ENCODE measurements at regions not wholly inside any gene's neighbourhood (a gene's known extent, or its start where the extent isn't known, plus 50 kb on each side); places are given as distances from the start of the nearest gene placed in this dataset.

DNA sequence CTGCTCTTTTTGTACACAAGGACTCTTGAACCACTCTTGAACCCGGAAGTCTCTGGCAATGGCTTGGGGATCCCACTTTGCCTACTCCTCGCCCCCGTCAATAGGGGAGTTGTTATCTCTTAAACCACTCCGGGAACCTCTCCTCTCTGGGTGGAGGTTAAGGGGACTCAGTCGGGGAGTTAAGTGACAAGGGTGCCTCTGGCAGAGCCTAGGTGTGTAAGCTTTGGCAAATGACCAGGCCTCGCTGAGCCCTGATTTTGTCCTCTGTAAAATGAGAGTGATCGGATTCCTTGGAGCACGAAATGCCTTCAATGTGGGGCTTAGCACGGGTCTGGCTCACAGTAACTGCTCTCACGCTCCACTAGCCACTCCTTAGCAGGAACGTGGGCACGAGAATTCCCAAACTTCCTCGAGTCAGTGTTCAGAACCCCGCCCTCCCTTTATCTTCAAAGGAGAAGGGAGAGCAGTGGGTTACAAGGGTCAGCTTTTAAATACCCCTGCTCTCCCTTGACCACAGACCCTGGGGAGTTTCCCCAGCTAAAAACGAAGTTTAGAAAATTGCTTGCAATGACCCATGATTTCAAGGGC, 193.3 kb downstream of the KATNAL1 start:
- no peak overlapping the region for H2AFZ ChIP-seq (ENCODE audit: insufficient read depth, low read length, poor library complexity)
- H3K9ac ChIP-seq (ENCODE audit: low read length): peak overlapping the region; percentile 30
- peak overlapping the region; percentile 96 for H3K27ac ChIP-seq (ENCODE audit: low read depth, low read length)
- H4K8ac ChIP-seq (ENCODE audit: low read depth, low read length): peak overlapping the region; percentile 63
- peak overlapping the region; percentile 95 for H4K91ac ChIP-seq (ENCODE audit: low read depth, low read length)
- peak overlapping the region; percentile 76 for H3K18ac ChIP-seq (ENCODE audit: low read length)
- peak overlapping the region; percentile 63 for H2AK5ac ChIP-seq (ENCODE audit: low read length)
- no peak overlapping the region for H4K12ac ChIP-seq (ENCODE audit: low read depth, low read length)
- H3K36me3 ChIP-seq (ENCODE audit: control insufficient read depth in 1 of 2, insufficient read depth in 2 of 2, low read length in 2 of 2): no peaks in the 10 kb centered on the region
- H3K79me1 ChIP-seq (ENCODE audit: low read length): peaks cover 58% of the 10 kb centered on the region
- H2BK12ac ChIP-seq (ENCODE audit: low read length): peak overlapping the region; percentile 63
- DNase-seq: peak in 1 of 2 donors; percentile 18
- peak overlapping the region; percentile 70 for H3K4me2 ChIP-seq (ENCODE audit: low read length)
- H3K14ac ChIP-seq (ENCODE audit: low read length): peak overlapping the region; percentile 55
- peaks cover 12% of the 10 kb centered on the region for H3K79me2 ChIP-seq (ENCODE audit: control insufficient read depth, insufficient read depth, low read length, poor library complexity)
- peak overlapping the region; percentile 90 for H2BK120ac ChIP-seq (ENCODE audit: insufficient read depth, low read length, poor library complexity)
- no peaks in the 10 kb centered on the region for H3K27me3 ChIP-seq (ENCODE audit: insufficient read depth, low read length)
- no peak overlapping the region for H3K4me3 ChIP-seq (ENCODE audit: low read depth, low read length)
- H3K4me1 ChIP-seq (ENCODE audit: control insufficient read depth in 1 of 2, insufficient read depth in 2 of 2, low read length in 2 of 2): peaks cover 32 to 41% of the 10 kb centered on the region in 2 experiments
- H2BK5ac ChIP-seq (ENCODE audit: low read depth, low read length, poor library complexity): peak overlapping the region; percentile 97
- no peaks in the 10 kb centered on the region for H3K9me3 ChIP-seq (ENCODE audit: insufficient read depth, low read depth, low read length)
- H3K23ac ChIP-seq (ENCODE audit: low read length): no peak overlapping the region
- peak overlapping the region; percentile 71 for H3K4ac ChIP-seq (ENCODE audit: low read depth, low read length)
- WGBS (ENCODE audit: extremely low coverage, insufficient coverage, insufficient read length): no CpG with 5 or more reads among the region's 15 CpGs

DNA sequence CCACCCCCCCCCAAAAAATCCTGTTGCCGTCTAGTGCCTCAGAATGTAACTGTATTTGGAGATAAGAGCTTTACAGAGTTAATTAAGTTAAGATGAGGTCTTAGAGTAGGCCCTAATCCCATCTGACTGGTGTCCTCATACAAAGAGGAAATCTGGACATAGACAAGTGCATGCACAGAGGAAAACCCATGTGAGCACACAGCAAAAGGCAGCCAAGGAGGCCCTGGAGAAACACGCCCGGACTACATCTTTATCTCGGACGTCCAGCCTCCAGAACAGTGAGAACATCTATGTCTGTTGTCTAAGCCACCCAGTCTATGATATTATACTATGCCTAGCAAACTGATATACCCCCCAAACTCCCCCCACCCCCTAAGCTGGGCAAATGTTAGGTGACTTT, 193.8 kb downstream of the KATNAL1 start:
- no peak overlapping the region for H2AFZ ChIP-seq (ENCODE audit: insufficient read depth, low read length, poor library complexity)
- peak overlapping the region; percentile 97 for H2BK5ac ChIP-seq (ENCODE audit: low read depth, low read length, poor library complexity)
- no peak overlapping the region for H4K12ac ChIP-seq (ENCODE audit: low read depth, low read length)
- no peaks in the 10 kb centered on the region for H3K9me3 ChIP-seq (ENCODE audit: insufficient read depth, low read depth, low read length)
- H3K9ac ChIP-seq (ENCODE audit: low read length): no peak overlapping the region
- H3K4me2 ChIP-seq (ENCODE audit: low read length): peak overlapping the region; percentile 70
- peaks cover 12% of the 10 kb centered on the region for H3K79me2 ChIP-seq (ENCODE audit: control insufficient read depth, insufficient read depth, low read length, poor library complexity)
- no peak overlapping the region for H3K23ac ChIP-seq (ENCODE audit: low read length)
- peak overlapping the region; percentile 63 for H4K8ac ChIP-seq (ENCODE audit: low read depth, low read length)
- peaks cover 36 to 45% of the 10 kb centered on the region in 2 experiments for H3K4me1 ChIP-seq (ENCODE audit: control insufficient read depth in 1 of 2, insufficient read depth in 2 of 2, low read length in 2 of 2)
- no peaks in the 10 kb centered on the region for H3K36me3 ChIP-seq (ENCODE audit: control insufficient read depth in 1 of 2, insufficient read depth in 2 of 2, low read length in 2 of 2)
- peak overlapping the region; percentile 63 for H2BK12ac ChIP-seq (ENCODE audit: low read length)
- H3K27me3 ChIP-seq (ENCODE audit: insufficient read depth, low read length): no peaks in the 10 kb centered on the region
- H3K18ac ChIP-seq (ENCODE audit: low read length): no peak overlapping the region
- H4K91ac ChIP-seq (ENCODE audit: low read depth, low read length): peak overlapping the region; percentile 95
- no peak for DNase-seq
- no peak overlapping the region for H2AK5ac ChIP-seq (ENCODE audit: low read length)
- peak overlapping the region; percentile 71 for H3K4ac ChIP-seq (ENCODE audit: low read depth, low read length)
- peak overlapping the region; percentile 96 for H3K27ac ChIP-seq (ENCODE audit: low read depth, low read length)
- no peak overlapping the region for H3K4me3 ChIP-seq (ENCODE audit: low read depth, low read length)
- peak overlapping the region; percentile 90 for H2BK120ac ChIP-seq (ENCODE audit: insufficient read depth, low read length, poor library complexity)
- H3K14ac ChIP-seq (ENCODE audit: low read length): peak overlapping the region; percentile 55
- WGBS (ENCODE audit: extremely low coverage, insufficient coverage, insufficient read length): no CpG with 5 or more reads among the region's 5 CpGs
- H3K79me1 ChIP-seq (ENCODE audit: low read length): peaks cover 56% of the 10 kb centered on the region

- Histone ChIP-seq H2AFZ (ENCODE audit: insufficient read depth, low read length, poor library complexity) (no peak overlapping the region), H3K14ac (ENCODE audit: low read length) (peak overlapping the region; percentile 33), H4K12ac (ENCODE audit: low read depth, low read length) (no peak overlapping the region), H3K9ac (ENCODE audit: low read length) (no peak overlapping the region), H4K91ac (ENCODE audit: low read depth, low read length) (peak overlapping the region; percentile 72), H3K4me2 (ENCODE audit: low read length) (no peak overlapping the region), H3K79me1 (ENCODE audit: low read length) (peaks cover 54% of the 10 kb centered on the region), H3K18ac (ENCODE audit: low read length) (no peak overlapping the region), H3K36me3 (ENCODE audit: control insufficient read depth in 1 of 2, insufficient read depth in 2 of 2, low read length in 2 of 2) (no peaks in the 10 kb centered on the region), H3K27ac (ENCODE audit: low read depth, low read length) (no peak overlapping the region), H2BK12ac (ENCODE audit: low read length) (peak overlapping the region; percentile 54), H2AK5ac (ENCODE audit: low read length) (no peak overlapping the region), H3K23ac (ENCODE audit: low read length) (no peak overlapping the region), H3K79me2 (ENCODE audit: control insufficient read depth, insufficient read depth, low read length, poor library complexity) (peaks cover 10% of the 10 kb centered on the region), H3K4me1 (ENCODE audit: control insufficient read depth in 1 of 2, insufficient read depth in 2 of 2, low read length in 2 of 2) (peaks cover 41 to 46% of the 10 kb centered on the region in 2 experiments), H2BK5ac (ENCODE audit: low read depth, low read length, poor library complexity) (peak overlapping the region; percentile 59), H3K9me3 (ENCODE audit: insufficient read depth, low read depth, low read length) (no peaks in the 10 kb centered on the region), H2BK120ac (ENCODE audit: insufficient read depth, low read length, poor library complexity) (no peak overlapping the region), H3K27me3 (ENCODE audit: insufficient read depth, low read length) (no peaks in the 10 kb centered on the region), H3K4me3 (ENCODE audit: low read depth, low read length) (no peak overlapping the region), H3K4ac (ENCODE audit: low read depth, low read length) (no peak overlapping the region), H4K8ac (ENCODE audit: low read depth, low read length) (no peak overlapping the region)
- DNase-seq: peak; percentile 60 to 91
- no CpG with 5 or more reads among the region's 19 CpGs for WGBS (ENCODE audit: extremely low coverage, insufficient coverage, insufficient read length)
These were observed 194.5 kb downstream of the KATNAL1 start for GRCh38 chr13:30112602-30113435.

DNA sequence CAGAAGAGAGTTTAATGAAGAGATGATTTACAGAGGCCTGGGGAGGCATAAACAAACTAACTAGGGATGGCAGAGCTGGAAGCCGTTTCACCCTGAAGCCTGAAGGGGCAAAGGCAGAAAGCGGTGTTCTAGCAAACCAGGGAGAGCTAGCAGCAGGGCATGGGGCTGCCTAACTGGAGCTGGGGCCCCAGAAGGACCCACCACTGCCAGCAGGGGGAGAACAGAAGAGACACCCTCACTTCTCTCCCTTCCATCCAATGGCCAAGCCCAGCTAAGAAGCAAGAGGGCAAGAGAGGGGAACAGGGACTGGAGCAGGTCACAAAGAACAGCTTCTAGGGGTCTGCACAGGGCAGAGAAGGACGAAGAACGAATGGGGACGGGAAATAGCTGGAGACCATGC, 195.5 kb downstream of the KATNAL1 start:
- no CpG with 5 or more reads among the region's 5 CpGs for WGBS (ENCODE audit: extremely low coverage, insufficient coverage, insufficient read length)
- H3K4me1 ChIP-seq (ENCODE audit: control insufficient read depth in 1 of 2, insufficient read depth in 2 of 2, low read length in 2 of 2): peaks cover 46 to 51% of the 10 kb centered on the region in 2 experiments

More for the DNA sequence above, 195.5 kb downstream of the KATNAL1 start:
- Histone ChIP-seq H3K4ac (ENCODE audit: low read depth, low read length) (no peak overlapping the region), H3K18ac (ENCODE audit: low read length) (peak overlapping the region; percentile 39), H3K27me3 (ENCODE audit: insufficient read depth, low read length) (no peaks in the 10 kb centered on the region), H3K9ac (ENCODE audit: low read length) (no peak overlapping the region), H2BK120ac (ENCODE audit: insufficient read depth, low read length, poor library complexity) (peak overlapping the region; percentile 77), H4K91ac (ENCODE audit: low read depth, low read length) (peak overlapping the region; percentile 87), H4K8ac (ENCODE audit: low read depth, low read length) (peak overlapping the region; percentile 42), H3K27ac (ENCODE audit: low read depth, low read length) (no peak overlapping the region), H3K23ac (ENCODE audit: low read length) (no peak overlapping the region), H3K14ac (ENCODE audit: low read length) (peak overlapping the region; percentile 72), H4K12ac (ENCODE audit: low read depth, low read length) (no peak overlapping the region), H3K4me3 (ENCODE audit: low read depth, low read length) (no peak overlapping the region), H3K9me3 (ENCODE audit: insufficient read depth, low read depth, low read length) (no peaks in the 10 kb centered on the region), H2AFZ (ENCODE audit: insufficient read depth, low read length, poor library complexity) (no peak overlapping the region), H2AK5ac (ENCODE audit: low read length) (peak overlapping the region; percentile 90), H3K79me2 (ENCODE audit: control insufficient read depth, insufficient read depth, low read length, poor library complexity) (peaks cover 7% of the 10 kb centered on the region), H3K4me2 (ENCODE audit: low read length) (no peak overlapping the region), H3K36me3 (ENCODE audit: control insufficient read depth in 1 of 2, insufficient read depth in 2 of 2, low read length in 2 of 2) (no peaks in the 10 kb centered on the region), H2BK5ac (ENCODE audit: low read depth, low read length, poor library complexity) (peak overlapping the region; percentile 24), H3K79me1 (ENCODE audit: low read length) (peaks cover 49% of the 10 kb centered on the region), H2BK12ac (ENCODE audit: low read length) (peak overlapping the region; percentile 94)
- DNase-seq: no peak
